ENCODE measurements at regions not wholly inside any gene's neighbourhood (a gene's known extent, or its start where the extent isn't known, plus 50 kb on each side); places are given as distances from the start of the nearest gene placed in this dataset.

DNA sequence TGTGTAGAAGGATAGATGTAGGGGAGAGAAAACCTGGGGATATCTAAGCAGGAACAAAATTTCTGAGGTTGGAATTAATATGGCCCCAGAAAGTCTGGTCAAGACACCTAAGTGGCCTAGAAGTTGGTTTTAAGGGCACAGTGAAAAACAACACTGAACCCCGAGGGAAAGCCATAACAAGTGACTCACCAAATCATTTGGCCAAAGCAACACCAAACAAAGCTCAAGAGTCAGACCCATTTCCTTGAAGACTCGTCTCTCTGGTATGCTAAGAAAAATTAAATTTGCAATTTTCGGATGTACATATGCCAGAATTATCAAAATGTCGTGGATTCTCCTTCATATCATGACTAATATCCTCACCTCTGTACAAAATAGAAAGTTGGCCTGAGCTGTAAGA lies 162.9 kb downstream of the SMIM20 start:
- TF ChIP-seq, protein P1, sequence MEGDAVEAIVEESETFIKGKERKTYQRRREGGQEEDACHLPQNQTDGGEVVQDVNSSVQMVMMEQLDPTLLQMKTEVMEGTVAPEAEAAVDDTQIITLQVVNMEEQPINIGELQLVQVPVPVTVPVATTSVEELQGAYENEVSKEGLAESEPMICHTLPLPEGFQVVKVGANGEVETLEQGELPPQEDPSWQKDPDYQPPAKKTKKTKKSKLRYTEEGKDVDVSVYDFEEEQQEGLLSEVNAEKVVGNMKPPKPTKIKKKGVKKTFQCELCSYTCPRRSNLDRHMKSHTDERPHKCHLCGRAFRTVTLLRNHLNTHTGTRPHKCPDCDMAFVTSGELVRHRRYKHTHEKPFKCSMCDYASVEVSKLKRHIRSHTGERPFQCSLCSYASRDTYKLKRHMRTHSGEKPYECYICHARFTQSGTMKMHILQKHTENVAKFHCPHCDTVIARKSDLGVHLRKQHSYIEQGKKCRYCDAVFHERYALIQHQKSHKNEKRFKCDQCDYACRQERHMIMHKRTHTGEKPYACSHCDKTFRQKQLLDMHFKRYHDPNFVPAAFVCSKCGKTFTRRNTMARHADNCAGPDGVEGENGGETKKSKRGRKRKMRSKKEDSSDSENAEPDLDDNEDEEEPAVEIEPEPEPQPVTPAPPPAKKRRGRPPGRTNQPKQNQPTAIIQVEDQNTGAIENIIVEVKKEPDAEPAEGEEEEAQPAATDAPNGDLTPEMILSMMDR (IDR thresholded peaks at IDR 0.05; ENCODE audit: insufficient read depth in 1 of 2, low read depth in 1 of 2, low read length in 1 of 2, severe bottlenecking in 1 of 2, unreplicated experiment in 1 of 2), result no peak
- H3K36me3 Mint-ChIP-seq (ENCODE audit: insufficient read depth, unreplicated experiment), result no peaks in the 10 kb centered on the region
- Histone ChIP-seq H3K4me1 (no peaks in the 10 kb centered on the region), H3K4me3 (ENCODE audit: low read depth, low read length) (no peak overlapping the region), H3K27me3 (replicated peaks; ENCODE audit: control insufficient read depth, insufficient read depth, low read length) (no peaks in the 10 kb centered on the region), H3K36me3 (ENCODE audit: control insufficient read depth, insufficient read depth, low read length) (no peaks in the 10 kb centered on the region), H3K9me3 (0 out of 2 replicates have a peak, but pooled peaks cover 3% of the 10 kb centered on the region)
- H3K9me3 Mint-ChIP-seq (ENCODE audit: unreplicated experiment), result no peaks in the 10 kb centered on the region
- ChIA-PET CTCF (no interaction called here), POLR2A (no interaction called here)
- no peaks in the 10 kb centered on the region for H3K4me1 Mint-ChIP-seq (ENCODE audit: low read depth, unreplicated experiment)
- no peak overlapping the region for H3K4me3 Mint-ChIP-seq (ENCODE audit: unreplicated experiment)
- DNase-seq, result no peak
- intact Hi-C loops (cut with micrococcal nuclease; ENCODE audit: unreplicated experiment), result no loop called here
- no peak overlapping the region for H3K27ac Mint-ChIP-seq (ENCODE audit: unreplicated experiment)
- no TSS peak for BruUV-seq (replicated peaks)
- H3K27me3 Mint-ChIP-seq (ENCODE audit: insufficient read depth, unreplicated experiment), result no peaks in the 10 kb centered on the region

DNA sequence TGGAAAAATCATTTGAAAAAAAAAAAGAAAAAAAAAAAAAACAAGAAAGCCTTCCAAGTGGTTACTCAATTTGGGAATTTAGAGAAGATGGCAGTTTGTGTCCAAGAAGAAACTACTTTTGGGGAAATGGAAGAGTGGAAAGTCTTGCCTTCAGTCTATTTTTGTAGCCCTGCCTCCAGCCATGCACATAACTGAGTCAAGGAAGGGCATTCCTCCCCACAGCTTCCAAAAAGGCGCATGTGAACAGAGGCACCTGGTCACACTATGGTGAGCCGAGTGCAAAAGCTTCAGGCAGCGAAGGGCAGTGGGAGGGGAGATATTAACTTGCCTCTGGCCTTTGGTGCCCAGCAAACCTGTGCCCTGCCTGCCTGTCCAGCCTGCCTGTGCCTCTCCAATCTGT lies 163.7 kb downstream of the SMIM20 start:
- Mint-ChIP-seq H3K4me3 (ENCODE audit: unreplicated experiment) (no peak overlapping the region), H3K27me3 (ENCODE audit: insufficient read depth, unreplicated experiment) (no peaks in the 10 kb centered on the region), H3K9me3 (ENCODE audit: unreplicated experiment) (no peaks in the 10 kb centered on the region), H3K36me3 (ENCODE audit: insufficient read depth, unreplicated experiment) (no peaks in the 10 kb centered on the region), H3K27ac (ENCODE audit: unreplicated experiment) (no peak overlapping the region), H3K4me1 (ENCODE audit: low read depth, unreplicated experiment) (no peaks in the 10 kb centered on the region)
- no peak overlapping the region for H3K4me3 ChIP-seq (ENCODE audit: low read depth, low read length)
- no peaks in the 10 kb centered on the region for H3K4me1 ChIP-seq
- ChIA-PET POLR2A (no interaction called here), CTCF (no interaction called here)
- 0 out of 2 replicates have a peak, but pooled peaks cover 3% of the 10 kb centered on the region for H3K9me3 ChIP-seq
- BruUV-seq (replicated peaks), result no TSS peak
- no peak for DNase-seq
- H3K27me3 ChIP-seq (replicated peaks; ENCODE audit: control insufficient read depth, insufficient read depth, low read length), result no peaks in the 10 kb centered on the region
- H3K36me3 ChIP-seq (ENCODE audit: control insufficient read depth, insufficient read depth, low read length), result no peaks in the 10 kb centered on the region
- TF ChIP-seq, protein P1 (IDR thresholded peaks at IDR 0.05; ENCODE audit: insufficient read depth in 1 of 2, low read depth in 1 of 2, low read length in 1 of 2, severe bottlenecking in 1 of 2, unreplicated experiment in 1 of 2), result no peak
- intact Hi-C loops (cut with micrococcal nuclease; ENCODE audit: unreplicated experiment), result no loop called here

DNA sequence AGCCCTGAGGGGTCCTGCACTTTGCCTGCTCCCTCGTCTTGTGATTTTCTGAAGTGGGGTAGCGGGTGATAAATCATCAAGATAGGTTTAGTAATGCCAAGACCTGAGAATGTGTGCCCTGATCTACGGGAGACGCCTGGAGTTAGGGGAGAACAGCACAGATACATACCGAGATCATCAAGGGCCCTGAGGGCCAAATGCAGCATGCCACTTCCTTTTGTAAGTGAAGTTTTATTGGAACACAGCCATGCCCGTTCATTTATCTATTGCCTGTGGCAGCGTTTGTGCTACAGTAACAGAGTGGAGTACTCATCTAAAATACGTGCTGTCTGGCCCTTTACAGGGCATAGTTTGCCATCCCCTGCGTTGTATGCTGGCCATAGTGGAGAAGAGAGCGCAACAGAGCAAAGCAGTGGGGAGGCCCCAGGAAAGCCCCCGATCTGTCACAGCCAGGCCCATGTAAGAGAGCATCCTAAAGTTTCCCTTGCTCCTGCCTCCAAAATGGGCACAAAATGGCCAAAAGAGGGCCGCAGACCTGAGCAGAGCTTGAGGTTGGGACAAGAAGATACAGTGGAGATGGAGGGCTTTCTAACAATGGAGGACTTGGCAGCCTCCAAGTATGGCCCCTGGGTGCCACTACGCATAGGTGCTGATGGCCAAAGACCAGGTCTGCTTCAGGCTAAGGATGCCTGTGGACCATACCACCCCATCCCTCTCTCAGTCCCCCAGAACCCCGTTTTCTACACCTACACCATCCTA lies 167.0 kb downstream of the SMIM20 start:
- Mint-ChIP-seq H3K4me1 (ENCODE audit: low read depth, unreplicated experiment) (no peaks in the 10 kb centered on the region), H3K27me3 (ENCODE audit: insufficient read depth, unreplicated experiment) (no peaks in the 10 kb centered on the region), H3K36me3 (ENCODE audit: insufficient read depth, unreplicated experiment) (no peaks in the 10 kb centered on the region), H3K27ac (ENCODE audit: unreplicated experiment) (no peak overlapping the region), H3K4me3 (ENCODE audit: unreplicated experiment) (no peak overlapping the region), H3K9me3 (ENCODE audit: unreplicated experiment) (no peaks in the 10 kb centered on the region)
- Histone ChIP-seq H3K36me3 (ENCODE audit: control insufficient read depth, insufficient read depth, low read length) (no peaks in the 10 kb centered on the region), H3K27me3 (replicated peaks; ENCODE audit: control insufficient read depth, insufficient read depth, low read length) (no peaks in the 10 kb centered on the region), H3K4me1 (no peaks in the 10 kb centered on the region), H3K4me3 (ENCODE audit: low read depth, low read length) (no peak overlapping the region), H3K9me3 (no peaks in the 10 kb centered on the region)
- no peak for DNase-seq
- CTCF ChIA-PET, result no interaction called here
- BruUV-seq (replicated peaks), result no TSS peak
- POLR2A ChIA-PET, result no interaction called here
- intact Hi-C loops (cut with micrococcal nuclease; ENCODE audit: unreplicated experiment), result loop anchor here (1.0 to 5.0 kb wide), 3 partner anchors 94 to 331 kb away; no protein-coding TSS in a partner anchor
- TF ChIP-seq, protein P1 (IDR thresholded peaks at IDR 0.05; ENCODE audit: insufficient read depth in 1 of 2, low read depth in 1 of 2, low read length in 1 of 2, severe bottlenecking in 1 of 2, unreplicated experiment in 1 of 2), result no peak
